ENCODE measurements at regions not wholly inside any gene's neighbourhood (a gene's known extent, or its start where the extent isn't known, plus 50 kb on each side); places are given as distances from the start of the nearest gene placed in this dataset.

DNA sequence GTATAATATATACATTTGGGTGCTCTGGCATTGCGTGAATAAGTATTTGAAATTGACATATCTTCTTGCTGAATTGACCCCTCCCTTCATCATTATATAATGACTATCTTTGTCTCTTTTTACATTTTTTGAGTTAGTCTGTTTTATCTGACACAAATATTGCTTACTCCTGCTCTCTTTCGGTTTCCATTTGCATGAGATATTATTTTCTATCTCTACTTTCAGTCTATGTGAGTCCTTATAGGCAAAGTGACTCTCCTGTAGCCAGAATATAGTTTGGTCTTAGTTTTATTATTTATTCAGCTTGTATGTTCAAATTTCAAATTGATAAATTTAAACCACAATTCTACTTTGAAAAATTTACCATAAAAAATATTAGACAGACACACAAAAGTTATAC is 491.0 kb downstream of the NAV3 start:
- TF ChIP-seq CTCF (IDR thresholded peaks at IDR 0.05) (no peak), POLR2A (IDR thresholded peaks at IDR 0.05) (no peak)
